Karpas-422 (cell line): ENCODE measurements at regions not wholly inside any gene's neighbourhood (a gene's known extent, or its start where the extent isn't known, plus 50 kb on each side); places are given as distances from the start of the nearest gene placed in this dataset.
A peak's percentile ranks its signal among the peaks of the same experiment; 100 is the strongest.

Source experiments
- DNase-seq: peaks from one replicate; pipeline ENCODE4 v3.0.0-alpha.2; 2015
- H2AFZ ChIP-seq: fragments of 200-600 bp; sonication (generic); 2 replicates; pipeline ENCODE4 v1.6.1; 2014; ENCODE audit warnings: antibody characterized with exemption, low read length, mixed read lengths
- H3K27ac ChIP-seq: fragments of 200-600 bp; sonication (generic); 2 replicates; pipeline ENCODE4 v1.5.1; 2014; ENCODE audit warnings: mild to moderate bottlenecking, low read length, moderate library complexity
- H3K27me3 ChIP-seq: fragments of 200-600 bp; sonication (generic); 2 replicates; pipeline ENCODE4 v1.6.1; 2014; ENCODE audit warnings: low read length, mixed read lengths
- H3K36me3 ChIP-seq: fragments of 200-600 bp; sonication (generic); 2 replicates; pipeline ENCODE4 v1.6.1; 2014; ENCODE audit warnings: low read length, mixed read lengths; ENCODE audit not compliant: insufficient read depth
- H3K4me1 ChIP-seq: fragments of 200-600 bp; sonication (generic); 2 replicates; pipeline ENCODE4 v1.6.1; 2014; ENCODE audit warnings: mild to moderate bottlenecking, low read length, mixed read lengths
- H3K4me2 ChIP-seq: fragments of 200-600 bp; sonication (generic); 2 replicates; pipeline ENCODE4 v1.6.1; 2014; ENCODE audit warnings: low read length, low read depth, mild to moderate bottlenecking; ENCODE audit not compliant: poor library complexity, severe bottlenecking
- H3K4me3 ChIP-seq: fragments of 200-600 bp; sonication (generic); 2 replicates; pipeline ENCODE4 v1.5.1; 2014; ENCODE audit warnings: mild to moderate bottlenecking, antibody characterized with exemption, low read length, mixed read lengths
- H3K79me2 ChIP-seq: fragments of 200-600 bp; sonication (generic); 2 replicates; pipeline ENCODE4 v1.6.1; 2014; ENCODE audit warnings: mild to moderate bottlenecking, low read length, mixed read lengths
- H3K9ac ChIP-seq: fragments of 200-600 bp; sonication (generic); 2 replicates; pipeline ENCODE4 v1.6.0; 2014; ENCODE audit warnings: low read length
- H3K9me2 ChIP-seq: fragments of 200-600 bp; sonication (generic), shearing (Covaris generic); replicated peaks from 2 replicates; pipeline ENCODE4 v1.6.0; 2014; ENCODE audit warnings: mild to moderate bottlenecking, low read length, moderate library complexity; ENCODE audit not compliant: insufficient read depth
- H3K9me3 ChIP-seq: fragments of 300-700, 200-600 bp; sonication (generic); 2 replicates; pipeline ENCODE4 v1.6.1; 2014; ENCODE audit warnings: low read length, mixed read lengths
- H4K20me1 ChIP-seq: fragments of 200-600 bp; sonication (generic); 2 replicates; pipeline ENCODE4 v1.6.1; 2014; ENCODE audit warnings: mild to moderate bottlenecking, antibody characterized with exemption, low read length, low read depth; ENCODE audit not compliant: insufficient read depth

DNA sequence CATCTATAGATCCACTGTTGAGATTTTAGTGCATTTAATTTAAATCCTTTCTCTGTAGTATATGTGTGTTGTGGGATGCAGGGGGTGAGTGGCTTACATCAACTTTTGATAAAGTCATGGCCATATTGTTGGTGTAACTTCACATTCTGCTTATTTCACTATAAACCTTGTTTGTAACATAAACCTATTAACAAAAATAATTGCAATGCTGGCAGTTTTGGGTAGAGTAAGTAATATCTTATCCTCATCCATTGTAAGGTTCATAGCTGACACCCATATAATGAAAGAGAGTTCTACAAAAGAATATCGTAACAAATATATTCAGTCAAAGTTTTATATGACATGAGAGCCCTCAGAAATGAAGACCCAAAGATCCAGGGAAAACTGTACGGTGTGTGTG is 601.7 kb upstream of the ANO3 start:
- Histone ChIP-seq H3K9ac (no peak overlapping the region), H3K9me3 (peaks cover 12% of the 10 kb centered on the region), H4K20me1 (no peaks in the 10 kb centered on the region), H3K9me2 (no peaks in the 10 kb centered on the region), H3K4me2 (no peak overlapping the region), H3K36me3 (no peaks in the 10 kb centered on the region), H2AFZ (no peak overlapping the region), H3K27me3 (no peaks in the 10 kb centered on the region), H3K79me2 (no peaks in the 10 kb centered on the region), H3K4me1 (no peaks in the 10 kb centered on the region), H3K4me3 (no peak overlapping the region), H3K27ac (no peak overlapping the region)
- DNase-seq: no peak

- Histone ChIP-seq H3K27ac (no peak overlapping the region), H3K27me3 (no peaks in the 10 kb centered on the region), H3K4me2 (no peak overlapping the region), H3K4me3 (no peak overlapping the region), H3K4me1 (no peaks in the 10 kb centered on the region), H4K20me1 (no peaks in the 10 kb centered on the region), H3K36me3 (no peaks in the 10 kb centered on the region), H3K9me3 (peaks cover 6% of the 10 kb centered on the region), H3K9ac (no peak overlapping the region), H3K9me2 (no peaks in the 10 kb centered on the region), H2AFZ (no peak overlapping the region), H3K79me2 (no peaks in the 10 kb centered on the region)
- DNase-seq: no peak
Observed at GRCh38 chr11:25733777-25734176, 598.2 kb upstream of the ANO3 start.

- H4K20me1 ChIP-seq: no peaks in the 10 kb centered on the region
- H3K4me1 ChIP-seq: no peaks in the 10 kb centered on the region
- no peak overlapping the region for H3K4me2 ChIP-seq
- no peaks in the 10 kb centered on the region for H3K9me2 ChIP-seq
- DNase-seq: peak; percentile 59
- no peak overlapping the region for H2AFZ ChIP-seq
- no peak overlapping the region for H3K27ac ChIP-seq
- no peaks in the 10 kb centered on the region for H3K27me3 ChIP-seq
- peaks cover 5% of the 10 kb centered on the region for H3K9me3 ChIP-seq
- no peak overlapping the region for H3K9ac ChIP-seq
- no peak overlapping the region for H3K4me3 ChIP-seq
- no peaks in the 10 kb centered on the region for H3K79me2 ChIP-seq
- H3K36me3 ChIP-seq: no peaks in the 10 kb centered on the region
Observed at GRCh38 chr11:25734591-25735211, 597.2 kb upstream of the ANO3 start.

GRCh38 chr11:25737071-25737675 is 594.8 kb upstream of the ANO3 start:
- Histone ChIP-seq H3K79me2 (no peaks in the 10 kb centered on the region), H3K9me2 (no peaks in the 10 kb centered on the region), H3K27me3 (no peaks in the 10 kb centered on the region), H2AFZ (no peak overlapping the region), H3K27ac (no peak overlapping the region), H3K4me2 (no peak overlapping the region), H3K9ac (no peak overlapping the region), H3K36me3 (no peaks in the 10 kb centered on the region), H3K9me3 (no peaks in the 10 kb centered on the region; the same call in 1 of the 2 replicates), H3K4me1 (no peaks in the 10 kb centered on the region), H4K20me1 (no peaks in the 10 kb centered on the region), H3K4me3 (no peak overlapping the region)
- no peak for DNase-seq

DNA sequence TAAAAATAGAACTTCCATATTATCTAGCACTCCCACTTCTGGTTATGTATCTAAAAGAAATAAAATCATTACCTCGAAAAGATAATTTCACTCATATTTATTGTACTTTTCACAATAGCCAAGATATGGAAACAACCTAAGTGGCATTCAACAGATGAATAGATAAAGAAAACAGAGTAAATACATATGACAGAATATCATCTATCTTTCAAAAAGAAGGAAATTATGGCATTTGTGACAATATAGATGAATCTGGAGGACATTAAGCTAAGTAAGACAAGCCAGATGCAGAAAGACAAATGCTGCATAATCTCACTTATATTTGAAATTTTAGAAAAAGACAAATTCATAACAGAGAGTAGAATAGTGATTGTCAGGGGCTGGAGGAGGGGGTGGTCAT is 590.0 kb upstream of the ANO3 start:
- no peak overlapping the region for H2AFZ ChIP-seq
- H4K20me1 ChIP-seq: no peaks in the 10 kb centered on the region
- H3K4me1 ChIP-seq: no peaks in the 10 kb centered on the region
- H3K9me2 ChIP-seq: no peaks in the 10 kb centered on the region
- H3K4me2 ChIP-seq: no peak overlapping the region
- H3K27ac ChIP-seq: no peak overlapping the region
- no peaks in the 10 kb centered on the region for H3K27me3 ChIP-seq
- H3K4me3 ChIP-seq: no peak overlapping the region
- H3K79me2 ChIP-seq: no peaks in the 10 kb centered on the region
- DNase-seq: no peak
- no peaks in the 10 kb centered on the region; the same call in 1 of the 2 replicates for H3K9me3 ChIP-seq
- H3K9ac ChIP-seq: no peak overlapping the region
- no peaks in the 10 kb centered on the region for H3K36me3 ChIP-seq

GRCh38 chr11:25742800-25743199 is 589.1 kb upstream of the ANO3 start:
- no peak overlapping the region for H3K27ac ChIP-seq
- no peaks in the 10 kb centered on the region for H3K36me3 ChIP-seq
- no peaks in the 10 kb centered on the region for H3K4me1 ChIP-seq
- H3K9ac ChIP-seq: no peak overlapping the region
- H3K27me3 ChIP-seq: no peaks in the 10 kb centered on the region
- no peak overlapping the region for H3K4me3 ChIP-seq
- no peaks in the 10 kb centered on the region for H3K79me2 ChIP-seq
- H2AFZ ChIP-seq: no peak overlapping the region
- H3K9me3 ChIP-seq: no peaks in the 10 kb centered on the region
- no peaks in the 10 kb centered on the region for H3K9me2 ChIP-seq
- no peak overlapping the region for H3K4me2 ChIP-seq
- DNase-seq: no peak
- no peaks in the 10 kb centered on the region for H4K20me1 ChIP-seq

DNA sequence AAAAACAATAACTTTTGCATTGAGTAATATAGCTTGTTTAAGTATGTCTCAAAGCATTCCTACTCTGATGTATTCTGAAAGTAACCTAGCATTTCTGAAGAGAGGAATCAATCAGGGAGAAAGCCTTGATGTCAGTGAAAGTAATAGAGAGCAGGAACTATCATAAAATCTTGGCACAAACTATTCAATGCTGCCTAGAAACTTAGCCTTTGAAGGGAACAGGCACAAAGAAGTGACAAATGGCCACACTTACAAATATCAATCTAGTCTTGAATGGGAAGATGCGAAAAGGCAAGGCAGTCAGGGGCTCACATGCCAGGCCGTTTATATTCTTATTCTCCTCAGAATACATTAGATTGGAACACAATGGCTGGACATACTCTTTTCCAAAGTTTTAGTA is 576.5 kb upstream of the ANO3 start:
- Histone ChIP-seq H3K9ac (no peak overlapping the region), H2AFZ (no peak overlapping the region), H3K4me1 (no peaks in the 10 kb centered on the region), H3K9me2 (no peaks in the 10 kb centered on the region), H3K27ac (no peak overlapping the region), H3K79me2 (no peaks in the 10 kb centered on the region), H3K36me3 (no peaks in the 10 kb centered on the region), H3K4me2 (no peak overlapping the region), H3K9me3 (no peaks in the 10 kb centered on the region; the same call in 1 of the 2 replicates), H4K20me1 (no peaks in the 10 kb centered on the region), H3K4me3 (no peak overlapping the region), H3K27me3 (no peaks in the 10 kb centered on the region)
- DNase-seq: no peak

DNA sequence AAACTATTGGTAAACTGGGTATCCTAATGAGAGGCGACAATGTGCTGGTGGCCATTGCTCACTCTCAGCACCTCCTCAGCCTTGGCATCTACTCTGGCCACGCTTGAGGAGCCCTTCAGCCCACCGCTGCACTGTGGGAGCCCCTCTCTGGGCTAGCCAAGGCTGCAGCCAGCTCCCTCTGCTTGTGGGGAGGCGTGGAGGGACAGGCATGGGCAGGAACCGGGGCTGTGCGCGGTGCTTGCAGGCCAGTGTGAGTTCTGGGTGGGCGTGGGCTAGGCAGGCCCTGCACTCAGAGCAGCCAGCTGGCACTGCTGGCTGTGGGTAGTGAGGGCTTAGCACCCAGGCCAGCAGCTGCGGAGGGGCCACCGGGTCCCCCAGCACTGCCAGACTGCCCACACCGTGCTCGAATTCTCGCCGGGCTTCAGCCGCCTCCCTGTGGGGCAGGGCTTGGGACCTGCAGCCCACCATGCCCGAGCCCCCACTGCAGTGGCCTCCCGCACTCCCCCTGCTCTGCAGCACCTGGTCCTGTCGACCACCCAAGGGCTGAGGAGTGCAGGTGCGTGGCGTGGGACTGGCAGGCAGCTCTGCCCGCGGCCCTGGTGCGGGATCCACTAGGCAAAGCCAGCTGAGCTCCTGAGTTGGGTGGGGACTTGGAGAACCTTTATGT is 575.9 kb upstream of the ANO3 start:
- no peak overlapping the region for H2AFZ ChIP-seq
- H3K4me2 ChIP-seq: no peak overlapping the region
- no peaks in the 10 kb centered on the region for H3K36me3 ChIP-seq
- DNase-seq: no peak
- H3K4me3 ChIP-seq: no peak overlapping the region
- no peak overlapping the region for H3K27ac ChIP-seq
- no peaks in the 10 kb centered on the region for H3K9me2 ChIP-seq
- no peaks in the 10 kb centered on the region for H3K4me1 ChIP-seq
- H4K20me1 ChIP-seq: no peaks in the 10 kb centered on the region
- H3K79me2 ChIP-seq: no peaks in the 10 kb centered on the region
- H3K9ac ChIP-seq: no peak overlapping the region
- no peaks in the 10 kb centered on the region; the same call in 1 of the 2 replicates for H3K9me3 ChIP-seq
- H3K27me3 ChIP-seq: no peaks in the 10 kb centered on the region
